OCI-LY7 (cell line): ENCODE measurements at regions not wholly inside any gene's neighbourhood (a gene's known extent, or its start where the extent isn't known, plus 50 kb on each side); places are given as distances from the start of the nearest gene placed in this dataset.

ENCODE experiments used
- BruUV-seq: library from RNA; stranded (reverse); fragments of 400-500 nt; replicated peaks from 2 replicates; lab custom pipeline; 2021; lab: Mats Ljungman, UMichigan
- CTCF ChIA-PET: fragments of 300-600 bp; sonication (Branson Sonifier 250); formaldehyde crosslinking; loops from one replicate; lab custom pipeline; 2022; ENCODE audit warnings: antibody characterized with exemption; ENCODE audit not compliant: unreplicated experiment; lab: Charles Lee
- POLR2A ChIA-PET: fragments of 300-600 bp; sonication (Branson Sonifier 250); formaldehyde crosslinking; loops from one replicate; lab custom pipeline; 2022; ENCODE audit warnings: antibody characterized with exemption; lab: Charles Lee
- DNase-seq: peaks from one replicate; pipeline ENCODE4 v3.0.0-alpha.2; 2015; ENCODE audit warnings: low spot score
- H2AFZ ChIP-seq: fragments of 200-600 bp; sonication (generic), shearing (Covaris generic); 2 replicates; pipeline ENCODE4 v1.6.1; 2014; ENCODE audit warnings: mild to moderate bottlenecking, antibody characterized with exemption, low read length, moderate library complexity
- H3K27ac ChIP-seq: fragments of 200-600 bp; sonication (generic); 2 replicates; pipeline ENCODE4 v1.5.1; 2014; ENCODE audit warnings: mixed run types, low read depth, mild to moderate bottlenecking, moderate library complexity, low read length, inconsistent platforms; ENCODE audit not compliant: poor library complexity, severe bottlenecking
- H3K36me3 ChIP-seq: fragments of 200-600 bp; sonication (generic); 2 replicates; pipeline ENCODE4 v1.6.1; 2014; ENCODE audit warnings: mild to moderate bottlenecking, antibody characterized with exemption, low read length, moderate library complexity, mixed read lengths; ENCODE audit not compliant: insufficient read depth
- H3K4me1 ChIP-seq: fragments of 200-600 bp; sonication (generic); 2 replicates; pipeline ENCODE4 v1.5.1; 2014; ENCODE audit warnings: mild to moderate bottlenecking, low read length; ENCODE audit not compliant: insufficient read depth, poor library complexity, severe bottlenecking
- H3K4me2 ChIP-seq: fragments of 200-600 bp; sonication (generic); 2 replicates; pipeline ENCODE4 v1.6.1; 2014; ENCODE audit warnings: mild to moderate bottlenecking, low read length
- H3K4me3 ChIP-seq: fragments of 200-600 bp; sonication (generic); 2 replicates; pipeline ENCODE4 v1.5.1; 2014; ENCODE audit warnings: mild to moderate bottlenecking, low read depth, low read length; ENCODE audit not compliant: poor library complexity, severe bottlenecking
- H3K79me2 ChIP-seq: fragments of 200-600 bp; sonication (generic); 2 replicates; pipeline ENCODE4 v1.6.1; 2016; ENCODE audit warnings: low read depth, mild to moderate bottlenecking, low read length, moderate library complexity, mixed read lengths; ENCODE audit not compliant: insufficient read depth
- H3K9me2 ChIP-seq: fragments of 200-600 bp; sonication (generic); 2 replicates; pipeline ENCODE4 v1.6.1; 2016; ENCODE audit warnings: mild to moderate bottlenecking, low read length, mixed read lengths; ENCODE audit not compliant: insufficient read depth
- H3K9me3 ChIP-seq: fragments of 200-600 bp; sonication (generic); 2 replicates; pipeline ENCODE4 v1.6.1; 2014; ENCODE audit warnings: mild to moderate bottlenecking, mixed run types, low read length, mixed read lengths
- H4K20me1 ChIP-seq: fragments of 200-600 bp; sonication (generic); 2 replicates; pipeline ENCODE4 v1.6.1; 2014; ENCODE audit warnings: mild to moderate bottlenecking, antibody characterized with exemption, low read length, moderate library complexity, mixed read lengths; ENCODE audit not compliant: insufficient read depth
- EZH2phosphoT487 ChIP-seq: fragments of 200-600 bp; sonication (generic); IDR thresholded peaks from 2 replicates; pipeline ENCODE4 v1.6.1; 2018; ENCODE audit warnings: low read depth, borderline replicate concordance, mild to moderate bottlenecking, mixed run types, antibody characterized with exemption, low read length, moderate library complexity, mixed read lengths
- intact Hi-C: fragments of 100-400 bp; cut with micrococcal nuclease; formaldehyde crosslinking; loops from one replicate; pipeline ENCODE4 v1.10.0; 2022; ENCODE audit not compliant: unreplicated experiment
- TF ChIP-seq, protein P1 (sequence below): fragments of 200-600 bp; sonication (generic); conservative IDR thresholded peaks from 2 replicates; pipeline ENCODE4 v1.5.1; 2014; ENCODE audit warnings: mild to moderate bottlenecking, antibody characterized with exemption, low read length, moderate library complexity, mixed read lengths

DNA sequence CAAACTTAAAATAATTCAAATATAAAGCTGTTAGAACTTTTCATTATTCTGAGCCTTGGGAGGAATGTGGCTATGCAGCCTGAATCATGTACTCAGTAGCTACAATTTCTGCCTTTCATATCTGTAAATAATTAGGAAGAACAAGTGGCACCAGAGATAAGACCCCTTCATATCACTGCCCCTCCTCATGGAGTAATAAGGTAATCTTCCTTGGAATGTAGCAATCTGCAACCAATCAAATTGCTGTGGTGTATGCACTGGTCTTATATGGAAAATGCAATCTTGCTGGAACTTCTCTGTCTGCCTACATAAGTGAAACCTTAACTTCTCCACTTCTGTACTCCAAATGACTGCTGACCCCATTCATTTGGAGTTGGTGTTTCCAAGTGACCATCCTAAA lies 104.4 kb upstream of the VANGL1 start:
- Histone ChIP-seq H3K9me2 (no peaks in the 10 kb centered on the region), H3K9me3 (no peaks in the 10 kb centered on the region), H3K79me2 (no peaks in the 10 kb centered on the region), H3K36me3 (no peaks in the 10 kb centered on the region), H4K20me1 (no peaks in the 10 kb centered on the region), H3K27ac (no peak overlapping the region), H3K4me2 (no peak overlapping the region), H2AFZ (no peak overlapping the region), H3K4me1 (no peaks in the 10 kb centered on the region), H3K4me3 (no peak overlapping the region)
- ChIA-PET CTCF (no interaction called here), POLR2A (no interaction called here)
- BruUV-seq = no TSS peak
- intact Hi-C loops = no loop called here
- no peak for TF ChIP-seq EZH2phosphoT487
- TF ChIP-seq, protein P1, sequence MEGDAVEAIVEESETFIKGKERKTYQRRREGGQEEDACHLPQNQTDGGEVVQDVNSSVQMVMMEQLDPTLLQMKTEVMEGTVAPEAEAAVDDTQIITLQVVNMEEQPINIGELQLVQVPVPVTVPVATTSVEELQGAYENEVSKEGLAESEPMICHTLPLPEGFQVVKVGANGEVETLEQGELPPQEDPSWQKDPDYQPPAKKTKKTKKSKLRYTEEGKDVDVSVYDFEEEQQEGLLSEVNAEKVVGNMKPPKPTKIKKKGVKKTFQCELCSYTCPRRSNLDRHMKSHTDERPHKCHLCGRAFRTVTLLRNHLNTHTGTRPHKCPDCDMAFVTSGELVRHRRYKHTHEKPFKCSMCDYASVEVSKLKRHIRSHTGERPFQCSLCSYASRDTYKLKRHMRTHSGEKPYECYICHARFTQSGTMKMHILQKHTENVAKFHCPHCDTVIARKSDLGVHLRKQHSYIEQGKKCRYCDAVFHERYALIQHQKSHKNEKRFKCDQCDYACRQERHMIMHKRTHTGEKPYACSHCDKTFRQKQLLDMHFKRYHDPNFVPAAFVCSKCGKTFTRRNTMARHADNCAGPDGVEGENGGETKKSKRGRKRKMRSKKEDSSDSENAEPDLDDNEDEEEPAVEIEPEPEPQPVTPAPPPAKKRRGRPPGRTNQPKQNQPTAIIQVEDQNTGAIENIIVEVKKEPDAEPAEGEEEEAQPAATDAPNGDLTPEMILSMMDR = no peak
- DNase-seq = no peak

DNA sequence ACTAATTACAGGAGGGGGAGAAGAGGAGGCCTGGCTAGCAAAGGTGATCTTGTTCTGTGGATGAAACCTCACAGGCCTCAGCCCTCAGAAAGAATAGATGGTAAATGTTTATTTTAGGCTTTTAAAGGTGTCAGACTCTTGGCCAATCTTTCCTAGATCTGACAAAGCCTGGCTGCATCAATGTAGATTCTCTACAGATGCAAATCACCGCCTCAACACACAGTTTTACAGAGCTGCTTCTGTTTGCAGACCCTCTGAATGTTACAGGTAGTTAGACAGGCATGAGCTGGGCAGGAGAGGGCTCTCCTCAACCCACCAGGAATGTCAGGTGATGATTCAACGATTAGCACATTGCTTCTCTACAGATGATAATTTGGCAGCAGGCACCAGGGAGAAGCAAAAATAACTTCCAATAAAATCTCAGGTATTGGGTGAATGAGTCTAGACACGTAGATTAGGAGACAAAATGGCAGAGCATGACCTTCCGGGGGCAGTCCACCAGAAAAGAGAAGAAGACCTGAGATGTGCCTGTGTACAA lies 105.4 kb upstream of the VANGL1 start:
- H3K9me3 ChIP-seq = no peaks in the 10 kb centered on the region
- H4K20me1 ChIP-seq = no peaks in the 10 kb centered on the region
- no TSS peak for BruUV-seq
- no peaks in the 10 kb centered on the region for H3K4me1 ChIP-seq
- POLR2A ChIA-PET = no interaction called here
- no peak overlapping the region for H3K27ac ChIP-seq
- no peak overlapping the region for H3K4me2 ChIP-seq
- DNase-seq = no peak
- TF ChIP-seq EZH2phosphoT487 = no peak
- TF ChIP-seq, protein P1 = no peak
- intact Hi-C loops = no loop called here
- H3K79me2 ChIP-seq = no peaks in the 10 kb centered on the region
- CTCF ChIA-PET = no interaction called here
- H3K36me3 ChIP-seq = no peaks in the 10 kb centered on the region
- no peaks in the 10 kb centered on the region for H3K9me2 ChIP-seq
- no peak overlapping the region for H3K4me3 ChIP-seq
- H2AFZ ChIP-seq = no peak overlapping the region

DNA sequence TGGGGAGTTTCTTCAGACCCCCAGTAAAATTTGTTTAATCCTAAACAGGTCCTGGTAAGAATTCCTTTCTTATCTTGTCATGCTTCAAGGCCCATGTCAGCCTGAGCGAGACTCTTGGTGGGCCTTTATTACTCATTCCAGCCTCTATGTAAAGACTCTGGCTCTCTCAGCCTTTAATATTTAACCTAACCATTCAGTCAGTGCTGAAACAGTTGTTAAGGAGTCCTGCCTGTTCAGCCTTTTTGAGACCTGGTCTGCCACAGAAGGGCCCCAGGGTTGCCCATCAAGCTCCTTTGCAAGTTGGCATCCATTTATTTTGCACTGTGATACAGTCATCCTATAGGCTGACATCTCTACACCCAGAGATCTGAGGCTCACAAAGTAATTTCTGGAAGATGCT lies 107.7 kb upstream of the VANGL1 start:
- Histone ChIP-seq H2AFZ (no peak overlapping the region), H3K36me3 (no peaks in the 10 kb centered on the region), H3K79me2 (no peaks in the 10 kb centered on the region), H3K9me2 (no peaks in the 10 kb centered on the region), H3K4me3 (no peak overlapping the region), H3K4me1 (no peaks in the 10 kb centered on the region), H4K20me1 (no peaks in the 10 kb centered on the region), H3K9me3 (no peaks in the 10 kb centered on the region), H3K4me2 (no peak overlapping the region), H3K27ac (no peak overlapping the region)
- ChIA-PET POLR2A (no interaction called here), CTCF (no interaction called here)
- TF ChIP-seq EZH2phosphoT487 = no peak
- TF ChIP-seq, protein P1 = no peak
- intact Hi-C loops = no loop called here
- no peak for DNase-seq
- no TSS peak for BruUV-seq
